Osteoblast (primary cell): ENCODE measurements at regions not wholly inside any gene's neighbourhood (a gene's known extent, or its start where the extent isn't known, plus 50 kb on each side); places are given as distances from the start of the nearest gene placed in this dataset.

ENCODE experiments used
- DNase-seq: peaks from one replicate; pipeline ENCODE4 v3.0.0; 2011; ENCODE audit warnings: low spot score, mixed read lengths; ENCODE audit not compliant: insufficient read length; ENCODE audit errors: missing footprints
- H2AFZ ChIP-seq: 2 replicates; pipeline ENCODE4 v1.6.0; 2011; ENCODE audit warnings: mild to moderate bottlenecking, low read length
- H3K27ac ChIP-seq: 2 replicates; pipeline ENCODE4 v1.5.1; 2011; ENCODE audit warnings: mild to moderate bottlenecking, low read depth, low read length, moderate library complexity
- H3K27me3 ChIP-seq: 2 replicates; pipeline ENCODE4 v1.6.0; 2012; ENCODE audit warnings: mild to moderate bottlenecking, control low read depth, inconsistent platforms, low read length, moderate library complexity; ENCODE audit not compliant: insufficient read depth
- H3K36me3 ChIP-seq: 2 replicates; pipeline ENCODE4 v1.5.1; 2011; ENCODE audit warnings: mild to moderate bottlenecking, low read length, control low read depth, moderate library complexity; ENCODE audit not compliant: insufficient read depth
- H3K4me1 ChIP-seq: 2 replicates; pipeline ENCODE4 v1.5.1; 2011; ENCODE audit warnings: mild to moderate bottlenecking, low read length, control low read depth, moderate library complexity; ENCODE audit not compliant: insufficient read depth
- H3K4me2 ChIP-seq: 2 replicates; pipeline ENCODE4 v1.6.0; 2011; ENCODE audit warnings: mild to moderate bottlenecking, low read length; ENCODE audit not compliant: insufficient read depth
- H3K4me3 ChIP-seq: fragments of 200-600 bp; sonication (generic); 3 replicates; pipeline ENCODE4 v1.5.1; 2012; ENCODE audit warnings: mild to moderate bottlenecking, low read length, inconsistent platforms; ENCODE audit not compliant: insufficient read depth
- H3K79me2 ChIP-seq: 2 replicates; pipeline ENCODE4 v1.6.0; 2012; ENCODE audit warnings: mild to moderate bottlenecking, low read length, control low read depth, inconsistent platforms; ENCODE audit not compliant: insufficient read depth
- H3K9me3 ChIP-seq: 2 replicates; pipeline ENCODE4 v1.5.1; 2011; ENCODE audit warnings: low read depth, low read length, control low read depth
- H4K20me1 ChIP-seq: 2 replicates; pipeline ENCODE4 v1.6.0; 2012; ENCODE audit warnings: mild to moderate bottlenecking, low read length, control low read depth; ENCODE audit not compliant: insufficient read depth
- CTCF ChIP-seq: IDR thresholded peaks from 2 replicates; pipeline ENCODE4 v1.5.1; 2011; ENCODE audit warnings: mild to moderate bottlenecking, low read depth, low read length, moderate library complexity; ENCODE audit errors: extremely low read depth

- peaks cover 6% of the 10 kb centered on the region for H3K9me3 ChIP-seq
- no peaks in the 10 kb centered on the region for H3K4me1 ChIP-seq
- no peak overlapping the region for H2AFZ ChIP-seq
- H4K20me1 ChIP-seq: no peaks in the 10 kb centered on the region
- H3K79me2 ChIP-seq: no peaks in the 10 kb centered on the region
- DNase-seq: no peak
- H3K4me2 ChIP-seq: no peak overlapping the region
- no peaks in the 10 kb centered on the region for H3K36me3 ChIP-seq
- TF ChIP-seq CTCF: no peak
- H3K27me3 ChIP-seq: no peaks in the 10 kb centered on the region
- no peak overlapping the region for H3K4me3 ChIP-seq
- H3K27ac ChIP-seq: no peak overlapping the region
Observed at GRCh38 chr21:19256934-19257660, 853.5 kb upstream of the TMPRSS15 start.

- no peaks in the 10 kb centered on the region for H3K36me3 ChIP-seq
- peaks cover 4% of the 10 kb centered on the region for H3K9me3 ChIP-seq
- H4K20me1 ChIP-seq: no peaks in the 10 kb centered on the region
- H3K79me2 ChIP-seq: no peaks in the 10 kb centered on the region
- no peak overlapping the region for H2AFZ ChIP-seq
- no peak for DNase-seq
- H3K4me2 ChIP-seq: no peak overlapping the region
- H3K27me3 ChIP-seq: no peaks in the 10 kb centered on the region
- TF ChIP-seq CTCF: no peak
- no peak overlapping the region for H3K27ac ChIP-seq
- no peaks in the 10 kb centered on the region for H3K4me1 ChIP-seq
- no peak overlapping the region for H3K4me3 ChIP-seq
Observed at GRCh38 chr21:19261731-19262376, 858.3 kb upstream of the TMPRSS15 start.

GRCh38 chr21:19266636-19267035 lies 863.1 kb upstream of the TMPRSS15 start:
- H4K20me1 ChIP-seq: no peaks in the 10 kb centered on the region
- H3K27me3 ChIP-seq: no peaks in the 10 kb centered on the region
- no peak overlapping the region for H3K4me3 ChIP-seq
- no peaks in the 10 kb centered on the region for H3K36me3 ChIP-seq
- no peaks in the 10 kb centered on the region for H3K4me1 ChIP-seq
- no peak overlapping the region for H3K4me2 ChIP-seq
- TF ChIP-seq CTCF: no peak
- H2AFZ ChIP-seq: no peak overlapping the region
- no peak for DNase-seq
- H3K79me2 ChIP-seq: no peaks in the 10 kb centered on the region
- H3K27ac ChIP-seq: no peak overlapping the region
- H3K9me3 ChIP-seq: peaks cover 6% of the 10 kb centered on the region

- H3K79me2 ChIP-seq: no peaks in the 10 kb centered on the region
- no peaks in the 10 kb centered on the region for H3K36me3 ChIP-seq
Observed at GRCh38 chr21:19268686-19269085, 865.1 kb upstream of the TMPRSS15 start.

More at GRCh38 chr21:19268686-19269085, 865.1 kb upstream of the TMPRSS15 start:
- Histone ChIP-seq H3K4me3 (no peak overlapping the region), H3K27ac (no peak overlapping the region), H4K20me1 (no peaks in the 10 kb centered on the region), H3K4me2 (no peak overlapping the region), H3K4me1 (no peaks in the 10 kb centered on the region), H2AFZ (no peak overlapping the region), H3K27me3 (no peaks in the 10 kb centered on the region), H3K9me3 (peaks cover 4% of the 10 kb centered on the region)
- TF ChIP-seq CTCF: no peak
- DNase-seq: no peak
